Mesendoderm (in vitro differentiated cells): ENCODE measurements at regions not wholly inside any gene's neighbourhood (a gene's known extent, or its start where the extent isn't known, plus 50 kb on each side); places are given as distances from the start of the nearest gene placed in this dataset.

Experiments
- DNase-seq: peaks from one replicate; pipeline ENCODE4 v3.0.0; 2013
- H2AK5ac ChIP-seq: 2 replicates; pipeline ENCODE4 v1.6.1; 2013; ENCODE audit warnings: low read length, inconsistent platforms
- H2BK120ac ChIP-seq: 2 replicates; pipeline ENCODE4 v1.6.1; 2013; ENCODE audit warnings: low read depth, mild to moderate bottlenecking, low read length, moderate library complexity, mixed read lengths
- H2BK15ac ChIP-seq: replicated peaks from 2 replicates; pipeline ENCODE4 v1.6.1; 2013; ENCODE audit warnings: low read depth, mild to moderate bottlenecking, moderate library complexity
- H2BK5ac ChIP-seq: 2 replicates; pipeline ENCODE4 v1.6.1; 2013; ENCODE audit warnings: low read length, inconsistent platforms
- H3K18ac ChIP-seq: 2 replicates; pipeline ENCODE4 v1.6.1; 2013; ENCODE audit warnings: mild to moderate bottlenecking, low read length, mixed read lengths
- H3K23ac ChIP-seq: one replicate; pipeline ENCODE4 v1.6.1; 2013; ENCODE audit warnings: low read length
- H3K27ac ChIP-seq: 2 replicates; pipeline ENCODE4 v1.5.1; 2013; ENCODE audit warnings: low read depth, mild to moderate bottlenecking, inconsistent platforms, low read length, moderate library complexity
- H3K27me3 ChIP-seq: 2 replicates; pipeline ENCODE4 v1.6.1; 2013; ENCODE audit warnings: low read length, control low read depth, mild to moderate bottlenecking, inconsistent platforms; ENCODE audit not compliant: insufficient read depth, poor library complexity
- H3K36me3 ChIP-seq: 2 replicates; pipeline ENCODE4 v1.6.1; 2013; ENCODE audit warnings: low read length, inconsistent platforms; ENCODE audit not compliant: control insufficient read depth, insufficient read depth
- H3K4ac ChIP-seq: one replicate; pipeline ENCODE4 v1.6.1; 2013; ENCODE audit warnings: low read depth, mild to moderate bottlenecking, low read length, moderate library complexity
- H3K4me1 ChIP-seq: 2 replicates; pipeline ENCODE4 v1.6.1; 2013; ENCODE audit warnings: low read depth, low read length, inconsistent platforms; ENCODE audit not compliant: control insufficient read depth
- H3K4me2 ChIP-seq: 2 replicates; pipeline ENCODE4 v1.6.1; 2013; ENCODE audit warnings: low read length
- H3K4me3 ChIP-seq: 2 replicates; pipeline ENCODE4 v1.5.1; 2013; ENCODE audit warnings: mild to moderate bottlenecking, low read length
- H3K56ac ChIP-seq: one replicate; pipeline ENCODE4 v1.6.1; 2013; ENCODE audit warnings: low read length
- H3K79me1 ChIP-seq: 2 replicates; pipeline ENCODE4 v1.6.1; 2013; ENCODE audit warnings: low read length, inconsistent platforms
- H3K79me2 ChIP-seq: 2 replicates; pipeline ENCODE4 v1.6.1; 2013; ENCODE audit warnings: mild to moderate bottlenecking, low read length; ENCODE audit not compliant: control insufficient read depth, insufficient read depth
- H3K9ac ChIP-seq: 2 replicates; pipeline ENCODE4 v1.6.1; 2013; ENCODE audit warnings: low read length, inconsistent platforms
- H4K5ac ChIP-seq: one replicate; pipeline ENCODE4 v1.6.1; 2013; ENCODE audit warnings: low read length
- H4K8ac ChIP-seq: one replicate; pipeline ENCODE4 v1.6.1; 2013; ENCODE audit warnings: low read depth, mild to moderate bottlenecking, control low read depth, low read length, moderate library complexity
- WGBS: extraction: QIAGEN DNeasy Blood & Tissue Kit; methylation state at CpG from one replicate; pipeline ENCODE4 v1.1.7; 2013; ENCODE audit warnings: low lambda C conversion rate, missing lambda C conversion rate; ENCODE audit not compliant: insufficient coverage; ENCODE audit errors: extremely low coverage; 5-methylcytosine and 5-hydroxymethylcytosine counted together

- Histone ChIP-seq H3K79me1 (no peaks in the 10 kb centered on the region), H3K27me3 (no peaks in the 10 kb centered on the region), H2BK5ac (no peak overlapping the region), H3K23ac (no peak overlapping the region), H3K79me2 (no peaks in the 10 kb centered on the region), H3K4me2 (no peak overlapping the region), H3K4me1 (no peaks in the 10 kb centered on the region), H3K27ac (no peak overlapping the region), H3K4me3 (no peak overlapping the region), H2BK15ac (no peak overlapping the region), H3K9ac (no peak overlapping the region), H2AK5ac (no peak overlapping the region), H4K8ac (no peak overlapping the region), H3K56ac (no peak overlapping the region), H3K4ac (no peak overlapping the region), H2BK120ac (no peak overlapping the region), H4K5ac (no peak overlapping the region), H3K36me3 (no peaks in the 10 kb centered on the region), H3K18ac (no peak overlapping the region)
- no CpG with 5 or more reads among the region's 20 CpGs for WGBS
- no peak for DNase-seq
Measured at GRCh38 chr14:104363891-104364760, 215.4 kb upstream of the C14orf180 start.

- H3K79me2 ChIP-seq, result no peaks in the 10 kb centered on the region
- H3K4me3 ChIP-seq, result no peak overlapping the region
- no peak overlapping the region for H3K23ac ChIP-seq
- H3K4me2 ChIP-seq, result no peak overlapping the region
- no peaks in the 10 kb centered on the region for H3K27me3 ChIP-seq
- H3K18ac ChIP-seq, result no peak overlapping the region
- H3K4ac ChIP-seq, result no peak overlapping the region
- H3K36me3 ChIP-seq, result no peaks in the 10 kb centered on the region
- H3K4me1 ChIP-seq, result no peaks in the 10 kb centered on the region
- no peak overlapping the region for H2AK5ac ChIP-seq
- WGBS, result no CpG with 5 or more reads among the region's 10 CpGs
- no peak for DNase-seq
- no peaks in the 10 kb centered on the region for H3K79me1 ChIP-seq
- no peak overlapping the region for H3K56ac ChIP-seq
- H2BK120ac ChIP-seq, result no peak overlapping the region
- no peak overlapping the region for H3K9ac ChIP-seq
- no peak overlapping the region for H4K5ac ChIP-seq
- no peak overlapping the region for H4K8ac ChIP-seq
- H2BK15ac ChIP-seq, result no peak overlapping the region
- no peak overlapping the region for H2BK5ac ChIP-seq
- H3K27ac ChIP-seq, result no peak overlapping the region
Measured at GRCh38 chr14:104364830-104365229, 214.7 kb upstream of the C14orf180 start.

- Histone ChIP-seq H3K79me1 (no peaks in the 10 kb centered on the region), H3K9ac (no peak overlapping the region), H3K4ac (no peak overlapping the region), H2BK120ac (no peak overlapping the region), H3K4me2 (no peak overlapping the region), H3K36me3 (no peaks in the 10 kb centered on the region), H3K56ac (no peak overlapping the region), H2BK15ac (no peak overlapping the region), H3K4me3 (no peak overlapping the region), H3K27me3 (no peaks in the 10 kb centered on the region), H3K79me2 (no peaks in the 10 kb centered on the region), H3K23ac (no peak overlapping the region), H3K18ac (no peak overlapping the region), H3K4me1 (no peaks in the 10 kb centered on the region), H4K8ac (no peak overlapping the region), H2AK5ac (no peak overlapping the region), H4K5ac (no peak overlapping the region), H2BK5ac (no peak overlapping the region), H3K27ac (no peak overlapping the region)
- no CpG with 5 or more reads among the region's 16 CpGs for WGBS
- DNase-seq, result no peak
Measured at GRCh38 chr14:104366931-104367865, 212.4 kb upstream of the C14orf180 start.

- DNase-seq, result no peak
- H3K9ac ChIP-seq, result no peak overlapping the region
- H2AK5ac ChIP-seq, result no peak overlapping the region
- no peaks in the 10 kb centered on the region for H3K79me1 ChIP-seq
- H3K4ac ChIP-seq, result no peak overlapping the region
- no peak overlapping the region for H3K18ac ChIP-seq
- H2BK120ac ChIP-seq, result no peak overlapping the region
- H2BK5ac ChIP-seq, result no peak overlapping the region
- no peaks in the 10 kb centered on the region for H3K27me3 ChIP-seq
- H2BK15ac ChIP-seq, result no peak overlapping the region
- H4K5ac ChIP-seq, result no peak overlapping the region
- no peaks in the 10 kb centered on the region for H3K36me3 ChIP-seq
- H3K23ac ChIP-seq, result no peak overlapping the region
- no peak overlapping the region for H3K4me2 ChIP-seq
- H3K27ac ChIP-seq, result no peak overlapping the region
- H3K56ac ChIP-seq, result no peak overlapping the region
- no peak overlapping the region for H3K4me3 ChIP-seq
- no peaks in the 10 kb centered on the region for H3K79me2 ChIP-seq
- H3K4me1 ChIP-seq, result no peaks in the 10 kb centered on the region
- H4K8ac ChIP-seq, result no peak overlapping the region
- WGBS, result no CpG with 5 or more reads among the region's 36 CpGs
Measured at GRCh38 chr14:104367866-104368750, 211.5 kb upstream of the C14orf180 start.

GRCh38 chr14:104368751-104369100, 210.8 kb upstream of the C14orf180 start:
- H3K9ac ChIP-seq, result no peak overlapping the region
- H3K23ac ChIP-seq, result no peak overlapping the region
- H3K4me1 ChIP-seq, result no peaks in the 10 kb centered on the region
- no peak for DNase-seq
- H4K8ac ChIP-seq, result no peak overlapping the region
- H3K79me2 ChIP-seq, result no peaks in the 10 kb centered on the region
- H3K79me1 ChIP-seq, result no peaks in the 10 kb centered on the region
- H3K18ac ChIP-seq, result no peak overlapping the region
- no peak overlapping the region for H2AK5ac ChIP-seq
- H4K5ac ChIP-seq, result no peak overlapping the region
- no peak overlapping the region for H3K4me2 ChIP-seq
- no peak overlapping the region for H2BK5ac ChIP-seq
- no peaks in the 10 kb centered on the region for H3K36me3 ChIP-seq
- H3K27me3 ChIP-seq, result no peaks in the 10 kb centered on the region
- H3K56ac ChIP-seq, result no peak overlapping the region
- no CpG with 5 or more reads among the region's 9 CpGs for WGBS
- no peak overlapping the region for H3K4ac ChIP-seq
- no peak overlapping the region for H2BK120ac ChIP-seq
- H3K27ac ChIP-seq, result no peak overlapping the region
- no peak overlapping the region for H2BK15ac ChIP-seq
- H3K4me3 ChIP-seq, result no peak overlapping the region
